ENCODE measurements at regions not wholly inside any gene's neighbourhood (a gene's known extent, or its start where the extent isn't known, plus 50 kb on each side); places are given as distances from the start of the nearest gene placed in this dataset.
A peak's percentile ranks its signal among the peaks of the same experiment; 100 is the strongest.
"Not testable (repeated sequence)": the region's sequence is repeated elsewhere in the genome, so short reads cannot be mapped to it uniquely, and the experiment has no call there.

- DNase-seq (ENCODE audit: low read depth), result no peak
Observed at GRCh38 chr13:88417801-88418200, 746.6 kb downstream of the SLITRK5 start.

- no peak for DNase-seq (ENCODE audit: low read depth)
Observed at GRCh38 chr13:88424463-88424862, 753.3 kb downstream of the SLITRK5 start.

GRCh38 chr13:88426661-88427060 lies 755.5 kb downstream of the SLITRK5 start:
- no peak for DNase-seq (ENCODE audit: low read depth)

GRCh38 chr13:88429862-88430261 lies 758.7 kb downstream of the SLITRK5 start:
- DNase-seq (ENCODE audit: low read depth), result no peak

DNA sequence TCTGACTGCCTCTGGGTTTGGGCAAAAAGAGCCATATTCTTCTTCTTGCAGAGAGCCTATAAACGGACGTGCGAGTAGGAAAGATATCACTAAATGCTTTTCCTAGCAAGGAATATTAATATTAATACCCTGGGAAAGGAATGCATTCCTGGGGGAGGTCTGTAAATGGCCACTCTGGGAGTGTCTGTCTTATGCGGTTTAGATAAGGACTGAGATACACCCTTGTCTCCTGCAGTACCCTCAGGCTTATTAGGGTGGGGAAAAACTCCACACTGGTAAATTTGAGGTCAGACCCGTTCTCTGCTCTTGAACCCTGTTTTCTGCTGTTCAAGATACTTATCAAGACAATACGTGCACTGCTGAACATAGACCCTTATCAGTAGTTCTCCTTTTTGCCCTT lies 763.8 kb downstream of the SLITRK5 start:
- DNase-seq (ENCODE audit: low read depth), result no peak

DNA sequence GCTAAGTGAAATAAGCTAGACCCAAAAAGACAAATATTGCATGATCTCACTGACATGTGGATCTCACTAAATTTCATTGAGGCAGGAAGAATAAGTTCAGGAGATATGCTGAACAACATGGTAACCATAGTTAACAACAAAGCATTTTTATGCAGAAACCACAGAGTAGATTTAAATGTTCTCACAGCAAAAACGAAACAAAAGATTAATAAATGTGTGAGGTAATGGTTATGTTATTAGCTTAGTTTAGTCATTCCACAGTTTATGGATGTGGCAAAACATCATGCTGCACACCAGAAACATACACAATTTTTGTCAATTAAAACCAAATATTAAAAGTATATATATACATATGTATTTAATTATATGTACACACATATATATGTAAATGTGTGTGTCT lies 765.8 kb downstream of the SLITRK5 start:
- no peak for DNase-seq (ENCODE audit: low read depth)

- DNase-seq (ENCODE audit: low read depth), result no peak
Observed at GRCh38 chr13:88450515-88450914, 779.3 kb downstream of the SLITRK5 start.

GRCh38 chr13:88456151-88456550 lies 785.0 kb downstream of the SLITRK5 start:
- DNase-seq (ENCODE audit: low read depth), result no peak

DNA sequence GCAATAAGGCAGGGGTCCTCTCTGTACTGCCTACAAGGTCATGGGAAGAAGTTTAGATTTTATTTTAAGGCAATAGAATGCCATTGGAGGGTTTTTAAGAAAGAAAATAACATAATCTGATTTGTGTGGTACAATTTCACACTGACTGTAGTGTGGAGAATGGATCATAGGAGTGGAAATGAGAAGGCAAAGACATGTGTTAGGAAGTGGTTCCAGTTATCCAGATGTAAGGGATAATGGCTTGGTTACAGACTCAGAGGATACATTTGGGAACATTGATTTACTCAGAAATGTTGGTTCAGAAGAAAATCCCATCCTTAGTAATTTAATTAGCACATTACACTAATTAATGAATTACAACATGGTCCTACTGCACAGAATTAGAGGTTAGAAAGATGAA lies 788.2 kb downstream of the SLITRK5 start:
- DNase-seq (ENCODE audit: low read depth), result no peak

DNA sequence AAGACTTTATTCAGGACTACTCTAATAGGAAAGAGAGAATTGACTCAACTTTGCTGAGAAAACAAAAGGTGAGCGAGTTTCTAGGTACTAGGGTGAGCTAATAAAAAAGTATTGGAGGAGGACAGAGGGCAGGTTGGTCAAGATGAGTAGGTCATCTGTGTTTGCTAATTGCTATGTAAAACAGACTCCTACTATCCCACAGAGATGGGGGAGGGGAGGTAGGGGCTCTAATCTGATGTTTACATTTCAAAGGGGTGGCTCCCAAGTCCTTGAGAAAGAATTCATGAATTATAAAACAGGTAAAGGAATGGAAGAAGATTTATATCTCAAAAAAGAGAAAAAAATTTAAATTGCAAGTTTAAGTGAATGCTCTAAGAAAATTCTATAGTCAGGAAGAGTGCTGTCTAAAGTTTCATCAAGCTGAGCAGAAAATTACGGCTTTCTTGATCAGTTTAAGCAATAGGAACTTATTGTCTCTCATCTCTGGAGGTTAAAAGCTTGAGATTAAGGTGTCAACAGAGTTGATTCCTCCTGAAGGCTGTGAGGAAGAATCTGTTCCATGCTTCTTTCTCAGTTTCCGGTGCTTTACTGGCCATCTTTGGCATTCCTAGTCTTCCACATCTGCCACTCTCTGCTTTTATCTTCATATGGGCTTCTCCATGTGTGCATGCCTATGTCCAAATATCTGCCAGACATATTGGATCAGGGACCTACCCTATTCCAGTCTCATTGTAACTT lies 790.3 kb downstream of the SLITRK5 start:
- no peak for DNase-seq (ENCODE audit: low read depth)

- DNase-seq (ENCODE audit: low read depth), result no peak
Observed at GRCh38 chr13:88464851-88465250, 793.7 kb downstream of the SLITRK5 start.

- no peak for DNase-seq (ENCODE audit: low read depth)
Observed at GRCh38 chr13:88472316-88472715, 801.1 kb downstream of the SLITRK5 start.

DNA sequence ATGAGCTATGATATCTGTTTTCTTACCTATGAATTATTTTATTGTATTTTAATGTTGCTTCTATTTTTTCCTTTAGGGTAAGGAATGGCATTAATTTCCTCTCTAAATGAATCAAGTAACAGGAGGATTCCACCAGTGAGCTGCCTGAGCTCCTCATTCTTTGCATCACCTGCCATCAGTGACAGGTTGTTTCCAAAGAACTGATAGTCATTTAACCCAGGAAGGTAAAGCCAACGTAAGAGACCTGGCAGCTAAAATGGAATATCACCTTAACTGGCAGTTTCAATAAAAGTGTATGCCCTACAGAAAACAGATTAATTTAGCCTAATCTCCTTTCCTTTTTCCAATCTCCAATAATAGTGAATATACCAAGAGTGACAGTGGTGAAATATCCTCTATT lies 812.0 kb downstream of the SLITRK5 start:
- no peak for DNase-seq (ENCODE audit: low read depth)

- DNase-seq (ENCODE audit: low read depth), result no peak
Observed at GRCh38 chr13:88507909-88508308, 836.7 kb downstream of the SLITRK5 start.

DNA sequence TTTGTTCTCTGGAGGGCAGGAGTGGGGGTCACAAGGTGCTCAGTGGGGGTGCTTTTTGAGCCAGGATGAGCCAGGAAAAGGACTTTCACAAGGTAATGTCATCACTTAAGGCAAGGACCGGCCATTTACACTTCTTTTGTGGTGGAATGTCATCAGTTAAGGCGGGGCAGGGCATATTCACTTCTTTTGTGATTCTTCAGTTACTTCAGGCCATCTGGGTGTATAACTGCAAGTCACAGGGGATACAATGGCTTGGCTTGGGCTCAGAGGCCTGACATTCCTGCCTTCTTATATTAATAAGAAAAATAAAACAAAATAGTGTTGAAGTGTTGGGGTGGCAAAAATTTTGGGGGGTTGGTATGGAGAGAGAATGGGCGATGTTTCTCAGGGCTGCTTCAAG lies 841.8 kb downstream of the SLITRK5 start:
- not testable (repeated sequence) for DNase-seq (ENCODE audit: low read depth)

- no peak for DNase-seq (ENCODE audit: low read depth)
Observed at GRCh38 chr13:88526186-88526852, 855.1 kb downstream of the SLITRK5 start.

- DNase-seq (ENCODE audit: low read depth), result no peak
Observed at GRCh38 chr13:88526853-88527215, 855.7 kb downstream of the SLITRK5 start.

DNA sequence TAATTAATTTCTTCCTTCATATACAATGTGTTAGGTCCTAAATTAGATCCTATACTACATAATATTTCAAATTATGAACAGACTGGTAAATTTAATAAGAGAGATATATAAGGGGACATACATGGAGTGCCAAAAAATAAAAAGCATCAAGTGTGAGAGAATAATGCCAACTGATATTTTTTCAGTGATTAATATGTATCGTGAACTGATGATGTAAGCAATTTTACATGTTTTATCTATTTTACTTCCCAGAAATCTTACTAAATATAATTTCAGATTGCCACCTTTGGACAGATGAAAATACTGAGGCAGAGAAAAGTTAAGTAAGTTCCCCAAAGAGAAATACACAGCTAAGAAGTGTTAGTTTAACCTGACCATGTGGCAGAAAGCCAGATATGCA lies 870.8 kb downstream of the SLITRK5 start:
- no peak for DNase-seq (ENCODE audit: low read depth)

GRCh38 chr13:88544836-88545235 lies 873.7 kb downstream of the SLITRK5 start:
- DNase-seq (ENCODE audit: low read depth), result peak; percentile 4

DNA sequence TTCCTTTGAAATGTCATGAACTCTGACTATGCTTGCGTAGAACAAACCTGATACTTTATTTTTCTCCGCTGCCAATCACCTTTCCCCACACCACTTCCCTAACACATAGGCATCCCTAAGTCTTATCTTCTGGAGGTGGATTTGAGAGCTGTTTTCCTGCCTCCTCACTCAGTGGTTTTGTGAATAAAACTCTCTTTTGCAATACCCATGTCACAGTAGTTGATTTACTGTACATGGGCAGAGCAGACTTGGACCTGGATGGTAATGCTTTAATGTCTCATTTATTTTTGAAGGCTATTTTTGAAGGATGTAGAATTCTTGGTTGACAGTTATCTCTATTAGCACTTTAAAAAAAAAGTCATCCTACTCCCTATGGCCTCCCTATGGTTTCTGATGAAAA lies 881.8 kb downstream of the SLITRK5 start:
- peak; percentile 84 for DNase-seq (ENCODE audit: low read depth)

GRCh38 chr13:88565566-88565965 lies 894.4 kb downstream of the SLITRK5 start:
- no peak for DNase-seq (ENCODE audit: low read depth)

DNA sequence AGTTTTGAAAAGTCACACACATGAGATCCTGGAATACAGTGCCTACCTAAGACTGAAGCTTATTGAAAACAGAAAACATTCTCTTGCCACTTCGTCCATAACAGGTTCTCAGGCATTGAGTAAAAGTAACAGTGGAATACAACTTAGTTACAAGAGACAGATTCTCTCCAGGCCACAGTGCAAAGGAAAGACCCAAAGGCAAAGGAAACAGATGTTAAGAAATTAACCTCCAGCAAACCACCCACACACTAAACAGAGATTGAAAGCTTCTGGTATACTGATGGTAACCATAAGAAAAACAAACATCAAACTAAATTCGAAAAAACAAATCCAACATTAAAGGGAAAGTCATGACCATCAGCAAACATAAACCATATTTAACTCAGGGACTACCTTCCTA lies 914.7 kb downstream of the SLITRK5 start:
- DNase-seq (ENCODE audit: low read depth), result no peak

- peak; percentile 57 for DNase-seq (ENCODE audit: low read depth)
Observed at GRCh38 chr13:88586263-88586662, 915.1 kb downstream of the SLITRK5 start.

DNA sequence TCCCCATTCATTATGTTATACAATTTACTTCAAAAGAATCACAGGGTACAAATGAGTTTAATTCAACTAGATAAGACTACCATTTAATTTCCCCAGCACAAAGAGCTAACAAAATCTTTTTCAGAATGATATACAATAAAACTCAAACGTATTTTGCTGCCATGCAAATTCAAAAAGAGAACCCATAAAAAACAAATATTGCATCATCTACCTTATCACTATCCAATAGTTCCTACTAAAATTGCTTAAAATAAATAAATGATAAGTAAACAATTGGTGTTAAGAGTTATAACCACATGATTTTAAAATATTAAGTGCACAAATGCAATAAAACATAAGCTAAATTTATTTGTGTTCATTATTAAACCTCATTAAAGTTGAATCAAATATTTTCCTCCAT lies 919.4 kb downstream of the SLITRK5 start:
- DNase-seq (ENCODE audit: low read depth), result no peak

Data from amniotic epithelial cell (primary cell).